ENCODE measurements at regions not wholly inside any gene's neighbourhood (a gene's known extent, or its start where the extent isn't known, plus 50 kb on each side); places are given as distances from the start of the nearest gene placed in this dataset.

- 84 to 86% methylated on average over 2 of the region's 2 CpGs for WGBS, 2 donors
- no peak for ATAC-seq (ENCODE audit: insufficient read depth, low FRiP score)
- H3K27me3 ChIP-seq (ENCODE audit: control insufficient read depth in 3 of 3, insufficient read depth in 3 of 3, low read length in 2 of 3) = no peaks in the 10 kb centered on the region
Observed at GRCh38 chr2:221276601-221277000, 295.5 kb downstream of the EPHA4 start.

GRCh38 chr2:221282386-221282785, 289.7 kb downstream of the EPHA4 start:
- H3K4me1 ChIP-seq (ENCODE audit: control insufficient read depth in 5 of 5, insufficient read depth in 5 of 5, low read length in 5 of 5) = no peaks in the 10 kb centered on the region
- 94 to 97% methylated on average over 4 of the region's 4 CpGs for WGBS, 2 donors
- ATAC-seq (ENCODE audit: insufficient read depth, low FRiP score) (no peak), DNase-seq (no peak)
- H3K4me3 ChIP-seq = no peak overlapping the region
- TF ChIP-seq, protein P1, sequence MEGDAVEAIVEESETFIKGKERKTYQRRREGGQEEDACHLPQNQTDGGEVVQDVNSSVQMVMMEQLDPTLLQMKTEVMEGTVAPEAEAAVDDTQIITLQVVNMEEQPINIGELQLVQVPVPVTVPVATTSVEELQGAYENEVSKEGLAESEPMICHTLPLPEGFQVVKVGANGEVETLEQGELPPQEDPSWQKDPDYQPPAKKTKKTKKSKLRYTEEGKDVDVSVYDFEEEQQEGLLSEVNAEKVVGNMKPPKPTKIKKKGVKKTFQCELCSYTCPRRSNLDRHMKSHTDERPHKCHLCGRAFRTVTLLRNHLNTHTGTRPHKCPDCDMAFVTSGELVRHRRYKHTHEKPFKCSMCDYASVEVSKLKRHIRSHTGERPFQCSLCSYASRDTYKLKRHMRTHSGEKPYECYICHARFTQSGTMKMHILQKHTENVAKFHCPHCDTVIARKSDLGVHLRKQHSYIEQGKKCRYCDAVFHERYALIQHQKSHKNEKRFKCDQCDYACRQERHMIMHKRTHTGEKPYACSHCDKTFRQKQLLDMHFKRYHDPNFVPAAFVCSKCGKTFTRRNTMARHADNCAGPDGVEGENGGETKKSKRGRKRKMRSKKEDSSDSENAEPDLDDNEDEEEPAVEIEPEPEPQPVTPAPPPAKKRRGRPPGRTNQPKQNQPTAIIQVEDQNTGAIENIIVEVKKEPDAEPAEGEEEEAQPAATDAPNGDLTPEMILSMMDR (IDR thresholded peaks at IDR 0.05; ENCODE audit: control extremely low read depth, extremely low read depth) = no peak
- H3K36me3 ChIP-seq (ENCODE audit: control insufficient read depth in 4 of 4, insufficient read depth in 4 of 4, low read length in 4 of 4) = no peaks in the 10 kb centered on the region
- H3K9ac ChIP-seq (ENCODE audit: insufficient read depth in 1 of 2, low read length in 2 of 2) = no peak overlapping the region
- no peak overlapping the region for H3K27ac ChIP-seq (ENCODE audit: low read depth in 1 of 2, low read length in 1 of 2)
- no peaks in the 10 kb centered on the region for H3K9me3 ChIP-seq (ENCODE audit: control insufficient read depth in 4 of 4, insufficient read depth in 3 of 4, low read length in 3 of 4)
- H3K27me3 ChIP-seq (ENCODE audit: control insufficient read depth in 3 of 3, insufficient read depth in 3 of 3, low read length in 2 of 3) = no peaks in the 10 kb centered on the region

More at GRCh38 chr2:221276601-221277000, 295.5 kb downstream of the EPHA4 start:
- no peak for DNase-seq
- Histone ChIP-seq H3K9ac (ENCODE audit: insufficient read depth in 1 of 2, low read length in 2 of 2) (no peak overlapping the region), H3K4me3 (no peak overlapping the region), H3K36me3 (ENCODE audit: control insufficient read depth in 4 of 4, insufficient read depth in 4 of 4, low read length in 4 of 4) (no peaks in the 10 kb centered on the region), H3K27ac (ENCODE audit: low read depth in 1 of 2, low read length in 1 of 2) (no peak overlapping the region), H3K4me1 (ENCODE audit: control insufficient read depth in 5 of 5, insufficient read depth in 5 of 5, low read length in 5 of 5) (no peaks in the 10 kb centered on the region), H3K9me3 (ENCODE audit: control insufficient read depth in 4 of 4, insufficient read depth in 3 of 4, low read length in 3 of 4) (no peaks in the 10 kb centered on the region)
- TF ChIP-seq, protein P1 (IDR thresholded peaks at IDR 0.05; ENCODE audit: control extremely low read depth, extremely low read depth) = no peak

DNA sequence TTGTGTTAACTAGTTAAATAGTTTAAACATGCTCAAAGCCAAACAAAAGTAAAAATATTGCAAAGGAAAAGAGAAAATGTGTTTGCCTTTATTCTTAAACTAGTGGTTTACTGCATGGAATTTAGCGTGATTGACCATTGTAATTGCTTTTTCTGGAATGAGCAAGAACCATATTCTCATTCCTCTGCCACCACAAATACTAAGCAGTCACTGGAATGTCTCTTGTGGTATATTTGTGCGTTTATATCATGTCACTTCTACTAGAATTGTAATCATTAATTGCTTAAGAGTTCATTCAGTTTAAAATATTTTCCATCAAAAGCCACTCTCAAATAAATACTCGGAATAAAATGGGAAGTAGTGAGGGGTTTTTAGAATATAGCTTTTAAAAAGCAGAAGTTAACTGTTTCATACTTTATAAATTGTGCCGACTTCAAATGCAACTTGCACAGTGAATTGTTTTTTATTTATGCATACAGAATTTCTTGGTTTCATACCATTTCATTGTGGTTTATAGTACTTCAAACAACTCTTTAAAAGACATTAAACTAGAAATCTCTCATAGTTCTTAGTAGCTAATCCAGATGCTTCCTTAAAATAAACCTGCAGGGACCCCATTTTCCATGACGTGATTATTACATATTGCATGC, 288.1 kb downstream of the EPHA4 start:
- H3K27ac ChIP-seq (ENCODE audit: low read depth in 1 of 2, low read length in 1 of 2) = no peak overlapping the region
- TF ChIP-seq, protein P1 (IDR thresholded peaks at IDR 0.05; ENCODE audit: control extremely low read depth, extremely low read depth) = no peak
- H3K36me3 ChIP-seq (ENCODE audit: control insufficient read depth in 4 of 4, insufficient read depth in 4 of 4, low read length in 4 of 4) = no peaks in the 10 kb centered on the region
- no peaks in the 10 kb centered on the region for H3K9me3 ChIP-seq (ENCODE audit: control insufficient read depth in 4 of 4, insufficient read depth in 3 of 4, low read length in 3 of 4)
- no peak overlapping the region for H3K4me3 ChIP-seq
- H3K27me3 ChIP-seq (ENCODE audit: control insufficient read depth in 3 of 3, insufficient read depth in 3 of 3, low read length in 2 of 3) = no peaks in the 10 kb centered on the region
- WGBS, 2 donors = 38 to 55% methylated on average over 5 of the region's 5 CpGs
- no peak overlapping the region for H3K9ac ChIP-seq (ENCODE audit: insufficient read depth in 1 of 2, low read length in 2 of 2)
- DNase-seq (no peak), ATAC-seq (ENCODE audit: insufficient read depth, low FRiP score) (no peak)
- no peaks in the 10 kb centered on the region for H3K4me1 ChIP-seq (ENCODE audit: control insufficient read depth in 5 of 5, insufficient read depth in 5 of 5, low read length in 5 of 5)

- no peak overlapping the region for H3K27ac ChIP-seq (ENCODE audit: low read depth in 1 of 2, low read length in 1 of 2)
- no peaks in the 10 kb centered on the region for H3K9me3 ChIP-seq (ENCODE audit: control insufficient read depth in 4 of 4, insufficient read depth in 3 of 4, low read length in 3 of 4)
- H3K27me3 ChIP-seq (ENCODE audit: control insufficient read depth in 3 of 3, insufficient read depth in 3 of 3, low read length in 2 of 3) = no peaks in the 10 kb centered on the region
- H3K4me3 ChIP-seq = no peak overlapping the region
- no peaks in the 10 kb centered on the region for H3K4me1 ChIP-seq (ENCODE audit: control insufficient read depth in 5 of 5, insufficient read depth in 5 of 5, low read length in 5 of 5)
- no peaks in the 10 kb centered on the region for H3K36me3 ChIP-seq (ENCODE audit: control insufficient read depth in 4 of 4, insufficient read depth in 4 of 4, low read length in 4 of 4)
- ATAC-seq (ENCODE audit: insufficient read depth, low FRiP score) (no peak), DNase-seq (no peak)
- no peak overlapping the region for H3K9ac ChIP-seq (ENCODE audit: insufficient read depth in 1 of 2, low read length in 2 of 2)
- WGBS, 2 donors = 57 to 79% methylated on average over 2 of the region's 2 CpGs
- TF ChIP-seq, protein P1 (IDR thresholded peaks at IDR 0.05; ENCODE audit: control extremely low read depth, extremely low read depth) = no peak
Observed at GRCh38 chr2:221285148-221285547, 287.0 kb downstream of the EPHA4 start.

Measured in lung (tissue), 11 donors.